Body of pancreas (tissue), 4 donors: ENCODE measurements at regions not wholly inside any gene's neighbourhood (a gene's known extent, or its start where the extent isn't known, plus 50 kb on each side); places are given as distances from the start of the nearest gene placed in this dataset.

Experiments used
- ATAC-seq: fragments of 150-250 bp; one replicate; pipeline ENCODE4 v1.9.1; 2016
- DNase-seq, 4 donors: peaks; one replicate each; pipeline ENCODE4 v3.0.0-alpha.2; 2019
- H3K27ac ChIP-seq, 4 donors: fragments of 200-600 bp; sonication (generic); 1 replicate in 3 of 4; 2 replicates in 1 of 4; pipeline versions ENCODE4 v1.5.1 to v1.6.1; 2016 to 2019; ENCODE audit warnings: mild to moderate bottlenecking in 1 of 4, mixed read lengths in 1 of 4, moderate library complexity in 1 of 4
- H3K27me3 ChIP-seq, 2 donors: fragments of 200-600 bp; sonication (generic); one replicate each; pipeline ENCODE4 v1.6.0; 2016; ENCODE audit warnings: mild to moderate bottlenecking in 1 of 2
- H3K36me3 ChIP-seq, 2 donors: fragments of 200-600 bp; sonication (generic); replicated peaks in 1 of 2; 2 replicates each; pipeline ENCODE4 v1.5.1; 2016; ENCODE audit warnings: low read depth in 2 of 2; ENCODE audit not compliant: insufficient read depth in 1 of 2
- H3K4me1 ChIP-seq: fragments of 200-600 bp; sonication (generic); one replicate; pipeline ENCODE4 v1.6.0; 2016
- H3K4me3 ChIP-seq, 2 donors: fragments of 200-600 bp; sonication (generic); 1 replicate in 1 of 2; 2 replicates in 1 of 2; pipeline ENCODE4 v1.5.1; 2016 to 2019
- H3K9me3 ChIP-seq, 3 donors: fragments of 200-600 bp; sonication (generic); 1 replicate in 2 of 3; 2 replicates in 1 of 3; pipeline ENCODE4 v1.5.1; 2016
- CTCF ChIP-seq, 7 experiments: fragments of 450-650 bp in 4 of 7; fragments of 200-600 bp in 3 of 7; sonication (generic) in 3 of 7; IDR thresholded peaks; one replicate each; pipeline ENCODE4 v1.5.1; 2016 to 2019; ENCODE audit warnings: antibody characterized with exemption in 7 of 7
- POLR2A ChIP-seq, 3 donors: fragments of 450-650 bp; IDR thresholded peaks; one replicate each; pipeline ENCODE4 v1.6.1; 2016; ENCODE audit warnings: antibody characterized with exemption in 3 of 3, mild to moderate bottlenecking in 2 of 3
- WGBS, 2 donors: methylation state at CpG; one replicate each; pipeline ENCODE4 v1.1.5; 2017; 5-methylcytosine and 5-hydroxymethylcytosine counted together
- intact Hi-C: fragments of 100-400 bp; cut with DNase I; formaldehyde crosslinking; loops from one replicate; pipeline ENCODE4 v1.15.1; 2023

GRCh38 chr5:119852140-119852539, 222.8 kb downstream of the FAM170A start:
- Histone ChIP-seq H3K9me3 (no peaks in the 10 kb centered on the region), H3K36me3 (no peaks in the 10 kb centered on the region), H3K27ac (no peak overlapping the region), H3K27me3 (no peaks in the 10 kb centered on the region), H3K4me1 (no peaks in the 10 kb centered on the region), H3K4me3 (no peak overlapping the region)
- intact Hi-C loops = no loop called here
- DNase-seq = no peak
- ATAC-seq = no peak
- 9 to 19% methylated on average over 2 of the region's 2 CpGs for WGBS, 2 donors
- TF ChIP-seq POLR2A (IDR thresholded peaks at IDR 0.05) (no peak), CTCF (IDR thresholded peaks at IDR 0.05) (no peak)

GRCh38 chr5:119860463-119860862, 231.1 kb downstream of the FAM170A start:
- H3K27ac ChIP-seq = no peak overlapping the region
- H3K9me3 ChIP-seq = no peaks in the 10 kb centered on the region
- no peak for DNase-seq
- intact Hi-C loops = no loop called here
- no peaks in the 10 kb centered on the region for H3K36me3 ChIP-seq
- no peak for TF ChIP-seq POLR2A (IDR thresholded peaks at IDR 0.05)
- TF ChIP-seq CTCF (IDR thresholded peaks at IDR 0.05) = no peak
- H3K4me1 ChIP-seq = no peaks in the 10 kb centered on the region
- H3K4me3 ChIP-seq = no peak overlapping the region
- no peak for ATAC-seq
- H3K27me3 ChIP-seq = no peaks in the 10 kb centered on the region

GRCh38 chr5:119862619-119863018, 233.3 kb downstream of the FAM170A start:
- Histone ChIP-seq H3K36me3 (no peaks in the 10 kb centered on the region), H3K27ac (no peak overlapping the region), H3K4me1 (no peaks in the 10 kb centered on the region), H3K4me3 (no peak overlapping the region), H3K27me3 (no peaks in the 10 kb centered on the region), H3K9me3 (no peaks in the 10 kb centered on the region)
- intact Hi-C loops = no loop called here
- TF ChIP-seq CTCF (IDR thresholded peaks at IDR 0.05) (no peak), POLR2A (IDR thresholded peaks at IDR 0.05) (no peak)
- WGBS, 2 donors = 68 to 74% methylated on average over 4 of the region's 4 CpGs
- DNase-seq (no peak), ATAC-seq (no peak)

GRCh38 chr5:119864286-119864685, 234.9 kb downstream of the FAM170A start:
- TF ChIP-seq POLR2A (IDR thresholded peaks at IDR 0.05) (no peak), CTCF (IDR thresholded peaks at IDR 0.05) (no peak)
- H3K27me3 ChIP-seq = no peaks in the 10 kb centered on the region
- H3K27ac ChIP-seq = no peak overlapping the region
- ATAC-seq (no peak), DNase-seq (no peak)
- intact Hi-C loops = no loop called here
- no peaks in the 10 kb centered on the region for H3K4me1 ChIP-seq
- no peaks in the 10 kb centered on the region for H3K9me3 ChIP-seq
- H3K4me3 ChIP-seq = no peak overlapping the region
- no peaks in the 10 kb centered on the region for H3K36me3 ChIP-seq

GRCh38 chr5:119873611-119874010, 244.3 kb downstream of the FAM170A start:
- no peak overlapping the region for H3K27ac ChIP-seq
- TF ChIP-seq CTCF (IDR thresholded peaks at IDR 0.05) (no peak), POLR2A (IDR thresholded peaks at IDR 0.05) (no peak)
- WGBS, 2 donors = 74 to 77% methylated on average over 5 of the region's 5 CpGs

More at GRCh38 chr5:119873611-119874010, 244.3 kb downstream of the FAM170A start:
- ATAC-seq = no peak
- intact Hi-C loops = no loop called here
- H3K9me3 ChIP-seq = no peaks in the 10 kb centered on the region
- no peaks in the 10 kb centered on the region for H3K36me3 ChIP-seq
- H3K4me3 ChIP-seq = no peak overlapping the region
- no peaks in the 10 kb centered on the region for H3K4me1 ChIP-seq
- H3K27me3 ChIP-seq = no peaks in the 10 kb centered on the region
- DNase-seq = no peak
